Neural cell (in vitro differentiated cells): ENCODE measurements at regions not wholly inside any gene's neighbourhood (a gene's known extent, or its start where the extent isn't known, plus 50 kb on each side); places are given as distances from the start of the nearest gene placed in this dataset.
"Not testable (repeated sequence)": the region's sequence is repeated elsewhere in the genome, so short reads cannot be mapped to it uniquely, and the experiment has no call there.

Experiments used
- EP300 ChIP-seq: fragments of 450-650 bp; conservative IDR thresholded peaks from 2 replicates; pipeline ENCODE4 v1.6.1; 2014; ENCODE audit warnings: antibody characterized with exemption, mild to moderate bottlenecking, moderate library complexity; ENCODE audit not compliant: poor library complexity, severe bottlenecking
- EZH2 ChIP-seq: fragments of 200-600, 300-800 bp; shearing (Covaris generic), sonication (generic); IDR thresholded peaks from 2 replicates; pipeline ENCODE4 v1.6.1; 2014; ENCODE audit warnings: antibody characterized with exemption, low read length, borderline replicate concordance, mild to moderate bottlenecking; ENCODE audit not compliant: insufficient read depth, poor library complexity, severe bottlenecking
- MXI1 ChIP-seq: fragments of 450-650 bp; conservative IDR thresholded peaks from 2 replicates; pipeline ENCODE4 v1.6.1; 2014; ENCODE audit warnings: antibody characterized with exemption, mild to moderate bottlenecking; ENCODE audit not compliant: poor library complexity, severe bottlenecking
- POLR2AphosphoS5 ChIP-seq: IDR thresholded peaks from 2 replicates; pipeline ENCODE4 v1.6.1; 2012
- RAD21 ChIP-seq: fragments of 450-650 bp; conservative IDR thresholded peaks from 2 replicates; pipeline ENCODE4 v1.6.1; 2014; ENCODE audit warnings: antibody characterized with exemption, mild to moderate bottlenecking, moderate library complexity
- SMC3 ChIP-seq: fragments of 450-650 bp; conservative IDR thresholded peaks from 2 replicates; pipeline ENCODE4 v1.6.1; 2014; ENCODE audit warnings: antibody characterized with exemption, mild to moderate bottlenecking, moderate library complexity; ENCODE audit not compliant: poor library complexity
- TF ChIP-seq, protein P1 (sequence below): fragments of 450-650 bp; IDR thresholded peaks from 2 replicates; pipeline ENCODE4 v1.5.1; 2014; ENCODE audit warnings: antibody characterized with exemption, mild to moderate bottlenecking, moderate library complexity; ENCODE audit not compliant: poor library complexity, severe bottlenecking
- TF ChIP-seq, protein P2 (sequence below): IDR thresholded peaks from 2 replicates; pipeline ENCODE4 v1.6.1; 2012; ENCODE audit warnings: borderline replicate concordance

DNA sequence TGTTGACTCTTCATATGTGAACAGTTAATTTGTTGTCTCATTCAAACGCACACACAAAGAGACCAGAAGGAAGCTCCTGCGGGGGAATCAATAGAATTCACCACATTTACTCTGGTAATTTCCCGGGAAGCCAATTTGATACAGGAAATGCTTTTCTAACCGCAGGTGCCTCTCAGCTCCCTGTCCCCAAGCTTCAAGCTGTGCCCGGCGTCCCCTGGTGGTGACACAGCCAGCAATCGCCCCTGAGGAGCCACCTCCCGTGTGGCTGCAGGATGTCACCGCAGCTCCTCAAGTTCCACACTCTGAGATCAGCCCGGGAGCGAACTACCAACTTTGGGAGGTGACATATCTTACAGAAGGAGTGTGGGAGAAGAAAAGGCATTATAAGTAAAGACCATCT is 318.4 kb downstream of the CEP170 start:
- TF ChIP-seq, protein P1, sequence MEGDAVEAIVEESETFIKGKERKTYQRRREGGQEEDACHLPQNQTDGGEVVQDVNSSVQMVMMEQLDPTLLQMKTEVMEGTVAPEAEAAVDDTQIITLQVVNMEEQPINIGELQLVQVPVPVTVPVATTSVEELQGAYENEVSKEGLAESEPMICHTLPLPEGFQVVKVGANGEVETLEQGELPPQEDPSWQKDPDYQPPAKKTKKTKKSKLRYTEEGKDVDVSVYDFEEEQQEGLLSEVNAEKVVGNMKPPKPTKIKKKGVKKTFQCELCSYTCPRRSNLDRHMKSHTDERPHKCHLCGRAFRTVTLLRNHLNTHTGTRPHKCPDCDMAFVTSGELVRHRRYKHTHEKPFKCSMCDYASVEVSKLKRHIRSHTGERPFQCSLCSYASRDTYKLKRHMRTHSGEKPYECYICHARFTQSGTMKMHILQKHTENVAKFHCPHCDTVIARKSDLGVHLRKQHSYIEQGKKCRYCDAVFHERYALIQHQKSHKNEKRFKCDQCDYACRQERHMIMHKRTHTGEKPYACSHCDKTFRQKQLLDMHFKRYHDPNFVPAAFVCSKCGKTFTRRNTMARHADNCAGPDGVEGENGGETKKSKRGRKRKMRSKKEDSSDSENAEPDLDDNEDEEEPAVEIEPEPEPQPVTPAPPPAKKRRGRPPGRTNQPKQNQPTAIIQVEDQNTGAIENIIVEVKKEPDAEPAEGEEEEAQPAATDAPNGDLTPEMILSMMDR = not testable (repeated sequence)
- TF ChIP-seq, protein P2, sequence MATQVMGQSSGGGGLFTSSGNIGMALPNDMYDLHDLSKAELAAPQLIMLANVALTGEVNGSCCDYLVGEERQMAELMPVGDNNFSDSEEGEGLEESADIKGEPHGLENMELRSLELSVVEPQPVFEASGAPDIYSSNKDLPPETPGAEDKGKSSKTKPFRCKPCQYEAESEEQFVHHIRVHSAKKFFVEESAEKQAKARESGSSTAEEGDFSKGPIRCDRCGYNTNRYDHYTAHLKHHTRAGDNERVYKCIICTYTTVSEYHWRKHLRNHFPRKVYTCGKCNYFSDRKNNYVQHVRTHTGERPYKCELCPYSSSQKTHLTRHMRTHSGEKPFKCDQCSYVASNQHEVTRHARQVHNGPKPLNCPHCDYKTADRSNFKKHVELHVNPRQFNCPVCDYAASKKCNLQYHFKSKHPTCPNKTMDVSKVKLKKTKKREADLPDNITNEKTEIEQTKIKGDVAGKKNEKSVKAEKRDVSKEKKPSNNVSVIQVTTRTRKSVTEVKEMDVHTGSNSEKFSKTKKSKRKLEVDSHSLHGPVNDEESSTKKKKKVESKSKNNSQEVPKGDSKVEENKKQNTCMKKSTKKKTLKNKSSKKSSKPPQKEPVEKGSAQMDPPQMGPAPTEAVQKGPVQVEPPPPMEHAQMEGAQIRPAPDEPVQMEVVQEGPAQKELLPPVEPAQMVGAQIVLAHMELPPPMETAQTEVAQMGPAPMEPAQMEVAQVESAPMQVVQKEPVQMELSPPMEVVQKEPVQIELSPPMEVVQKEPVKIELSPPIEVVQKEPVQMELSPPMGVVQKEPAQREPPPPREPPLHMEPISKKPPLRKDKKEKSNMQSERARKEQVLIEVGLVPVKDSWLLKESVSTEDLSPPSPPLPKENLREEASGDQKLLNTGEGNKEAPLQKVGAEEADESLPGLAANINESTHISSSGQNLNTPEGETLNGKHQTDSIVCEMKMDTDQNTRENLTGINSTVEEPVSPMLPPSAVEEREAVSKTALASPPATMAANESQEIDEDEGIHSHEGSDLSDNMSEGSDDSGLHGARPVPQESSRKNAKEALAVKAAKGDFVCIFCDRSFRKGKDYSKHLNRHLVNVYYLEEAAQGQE = not testable (repeated sequence)
- not testable (repeated sequence) for TF ChIP-seq POLR2AphosphoS5, EP300, MXI1, EZH2, SMC3, RAD21
